K562 (cell line): ENCODE measurements at regions not wholly inside any gene's neighbourhood (a gene's known extent, or its start where the extent isn't known, plus 50 kb on each side); places are given as distances from the start of the nearest gene placed in this dataset.
A peak's percentile ranks its signal among the peaks of the same experiment; 100 is the strongest.

Experiments
- ATAC-seq: fragments of 200-7000 bp; cut with Tn5 transposase; 3 replicates; pipeline ENCODE4 v1.9.1; 2020; ENCODE audit warnings: moderate library complexity
- BruUV-seq: library from RNA; stranded (reverse); fragments of 400-500 nt; replicated peaks from 2 replicates; lab custom pipeline; 2021; lab: Mats Ljungman, UMichigan
- CTCF ChIA-PET: fragments of 300-600 bp; formaldehyde crosslinking; extraction: SDS; loops from one replicate; lab custom pipeline; 2021; ENCODE audit warnings: low intra/inter-chr PET ratio; lab: Yijun Ruan, JAX
- POLR2A ChIA-PET: fragments of 300-600, 350-650 bp; sonication (Branson Sonifier 250); formaldehyde crosslinking; extraction: SDS; loops from one replicate; lab custom pipeline; 2021; ENCODE audit warnings: antibody characterized with exemption, inconsistent platforms; lab: Yijun Ruan, JAX
- DNase-seq, 4 experiments: peaks; one replicate each; pipeline versions ENCODE4 v3.0.0 to v3.0.0-alpha.2; 2011 to 2018; ENCODE audit warnings: low spot score in 3 of 4, mixed read lengths in 3 of 4; ENCODE audit errors: extremely low read depth in 1 of 4
- FAIRE-seq: peaks from 2 replicates; lab custom pipeline; 2011; peaks lifted over from hg19 to GRCh38; lab: Jason Lieb, UNC
- H2AFZ ChIP-seq: 2 replicates; pipeline ENCODE4 v1.6.0; 2011; ENCODE audit warnings: low read depth, low read length, control low read depth, inconsistent platforms
- H3K27ac ChIP-seq: fragments of 200-600 bp; 3 replicates; pipeline ENCODE4 v1.8.0; 2011; ENCODE audit warnings: low read depth, mild to moderate bottlenecking, control low read depth, inconsistent platforms, low read length, moderate library complexity, mixed read lengths; ENCODE audit errors: extremely low read depth
- H3K27me3 ChIP-seq, 2 experiments: fragments of 300-600 bp in 1 of 2; 2 replicates in 1 of 2; 3 replicates in 1 of 2; pipeline versions ENCODE4 v1.6.0 to v1.8.0; 2011; ENCODE audit warnings: inconsistent platforms in 2 of 2, low read length in 2 of 2, mild to moderate bottlenecking in 1 of 2, mixed read lengths in 1 of 2, moderate library complexity in 1 of 2; ENCODE audit not compliant: control insufficient read depth in 2 of 2, insufficient read depth in 2 of 2
- H3K36me3 ChIP-seq: fragments of 300-600 bp; 3 replicates; pipeline ENCODE4 v1.8.0; 2011; ENCODE audit warnings: mild to moderate bottlenecking, low read length, inconsistent platforms; ENCODE audit not compliant: control insufficient read depth, insufficient read depth
- H3K4me1 ChIP-seq, 2 experiments: fragments of 200-600 bp in 1 of 2; replicated peaks in 1 of 2; 2 replicates in 1 of 2; 3 replicates in 1 of 2; pipeline versions ENCODE4 v1.5.1 to v1.8.0; 2011; ENCODE audit warnings: inconsistent platforms in 2 of 2, low read length in 2 of 2, mild to moderate bottlenecking in 1 of 2, mixed read lengths in 1 of 2, moderate library complexity in 1 of 2; ENCODE audit not compliant: control insufficient read depth in 2 of 2, insufficient read depth in 2 of 2
- H3K4me2 ChIP-seq: 2 replicates; pipeline ENCODE4 v1.6.1; 2011; ENCODE audit warnings: low read length, control low read depth, inconsistent platforms, mixed read lengths; ENCODE audit not compliant: insufficient read depth
- H3K4me3 ChIP-seq: fragments of 200-600 bp; sonication (generic), shearing (Covaris generic); 2 replicates; pipeline ENCODE4 v1.5.1; 2016; ENCODE audit warnings: control low read depth, inconsistent platforms
- H3K79me2 ChIP-seq: fragments of 200-600 bp; 3 replicates; pipeline ENCODE4 v1.8.0; 2011; ENCODE audit warnings: low read length, inconsistent platforms; ENCODE audit not compliant: control insufficient read depth, insufficient read depth
- H3K9ac ChIP-seq, 2 experiments: 2 replicates each; pipeline versions ENCODE4 v1.6.0 to v1.6.1; 2011; ENCODE audit warnings: low read depth in 2 of 2, low read length in 2 of 2, control low read depth in 1 of 2, inconsistent platforms in 1 of 2, mild to moderate bottlenecking in 1 of 2, mixed read lengths in 1 of 2; ENCODE audit not compliant: insufficient read depth in 1 of 2
- H3K9me1 ChIP-seq: one replicate; pipeline ENCODE4 v1.6.0; 2011; ENCODE audit warnings: inconsistent platforms, mild to moderate bottlenecking, low read length, moderate library complexity; ENCODE audit not compliant: control insufficient read depth, insufficient read depth
- H3K9me3 ChIP-seq: replicated peaks from 2 replicates; pipeline ENCODE4 v1.5.1; 2011; ENCODE audit warnings: low read depth, low read length, inconsistent platforms; ENCODE audit not compliant: control insufficient read depth, insufficient read depth
- H4K20me1 ChIP-seq: replicated peaks from 2 replicates; pipeline ENCODE4 v1.6.1; 2011; ENCODE audit warnings: low read length, inconsistent platforms, mixed read lengths; ENCODE audit not compliant: control insufficient read depth, insufficient read depth
- CTBP1 ChIP-seq: fragments of 450-650 bp; IDR thresholded peaks from 2 replicates; pipeline ENCODE4 v1.6.1; 2016; ENCODE audit warnings: borderline replicate concordance
- NFIC ChIP-seq: fragments of 450-650 bp; IDR thresholded peaks from 2 replicates; pipeline ENCODE4 v1.6.1; 2017; ENCODE audit warnings: mild to moderate bottlenecking, inconsistent platforms
- RERE ChIP-seq: sonication (generic); formaldehyde crosslinking; IDR thresholded peaks from 2 replicates; pipeline ENCODE4 v1.8.0; 2023; ENCODE audit warnings: missing genetic modification reagents, mild to moderate bottlenecking, borderline replicate concordance
- ZBTB7A ChIP-seq: IDR thresholded peaks from 2 replicates; pipeline ENCODE4 v1.6.1; 2011; ENCODE audit warnings: low read depth, mild to moderate bottlenecking, low read length, moderate library complexity, borderline replicate concordance; ENCODE audit not compliant: control insufficient read depth
- WGBS: fragments of 100-300 bp; shearing (Covaris generic); methylation state at CpG from one replicate; pipeline ENCODE4 v1.1.6; 2016; ENCODE audit warnings: low coverage, mixed read lengths; ENCODE audit not compliant: insufficient coverage; ENCODE audit errors: missing lambda C conversion rate; 5-methylcytosine and 5-hydroxymethylcytosine counted together
- in situ Hi-C: fragments of 300-500 bp; cut with MboI; formaldehyde crosslinking; loops from 4 replicates; pipeline ENCODE4 v1.15.0; 2018; ENCODE audit warnings: inconsistent platforms, mixed read lengths
- intact Hi-C: fragments of 100-400 bp; cut with micrococcal nuclease; formaldehyde crosslinking; loops from 2 replicates; pipeline ENCODE4 v1.14.2; 2022
- TF ChIP-seq, protein P1 (sequence below): fragments of 450-650 bp; IDR thresholded peaks from 2 replicates; pipeline ENCODE4 v1.6.1; 2016
- TF ChIP-seq, protein P2 (sequence below): fragments of 250-450 bp; sonication (Bioruptor Pico); IDR thresholded peaks from 2 replicates; pipeline ENCODE4 v1.4.0; 2020; ENCODE audit warnings: mild to moderate bottlenecking

DNA sequence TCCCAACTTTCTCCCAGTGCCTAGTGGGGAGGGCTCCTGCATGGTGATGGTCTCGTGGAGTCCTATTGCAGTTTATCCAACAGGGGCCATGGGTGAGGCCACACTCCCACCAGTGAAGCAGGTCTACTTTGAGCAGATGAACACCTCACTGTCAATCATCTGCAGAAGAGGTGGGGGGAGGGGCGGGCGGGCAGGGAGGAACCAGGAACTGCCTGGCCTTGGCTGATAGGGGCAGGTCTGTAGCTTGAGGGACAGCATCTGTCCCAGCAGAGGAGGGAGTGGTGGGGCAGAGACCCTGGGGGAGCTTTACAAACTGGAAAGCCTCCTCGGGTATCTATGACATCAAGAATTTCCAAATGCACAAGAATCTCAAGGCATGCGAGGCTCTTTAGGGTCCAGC lies 58.7 kb upstream of the ZNF423 start:
- Histone ChIP-seq H3K4me1 (peaks cover 0 to 2% of the 10 kb centered on the region in 2 experiments; a peak in 3 of 5 replicates), H4K20me1 (no peaks in the 10 kb centered on the region), H3K9me1 (no peaks in the 10 kb centered on the region), H3K9ac (no peak overlapping the region), H3K4me3 (no peak overlapping the region), H3K9me3 (no peaks in the 10 kb centered on the region), H3K79me2 (no peaks in the 10 kb centered on the region), H3K27me3 (peaks cover 0 to 28% of the 10 kb centered on the region in 2 experiments; a peak in 2 of 5 replicates), H3K36me3 (no peaks in the 10 kb centered on the region), H3K27ac (no peak overlapping the region), H2AFZ (no peak overlapping the region), H3K4me2 (no peak overlapping the region)
- BruUV-seq, result no TSS peak
- intact Hi-C loops (no loop called here), in situ Hi-C loops (no loop called here)
- POLR2A ChIA-PET, result no interaction called here
- DNase-seq (peak; percentile 37 to 69 (median 52)), ATAC-seq (peak; percentile 69), FAIRE-seq (no peak)
- CTCF ChIA-PET, result no interaction called here
- TF ChIP-seq NFIC (no peak), RERE (no peak), ZBTB7A (peak; percentile 52; the same call in 1 of the 2 replicates), CTBP1 (no peak)
- TF ChIP-seq, protein P1, sequence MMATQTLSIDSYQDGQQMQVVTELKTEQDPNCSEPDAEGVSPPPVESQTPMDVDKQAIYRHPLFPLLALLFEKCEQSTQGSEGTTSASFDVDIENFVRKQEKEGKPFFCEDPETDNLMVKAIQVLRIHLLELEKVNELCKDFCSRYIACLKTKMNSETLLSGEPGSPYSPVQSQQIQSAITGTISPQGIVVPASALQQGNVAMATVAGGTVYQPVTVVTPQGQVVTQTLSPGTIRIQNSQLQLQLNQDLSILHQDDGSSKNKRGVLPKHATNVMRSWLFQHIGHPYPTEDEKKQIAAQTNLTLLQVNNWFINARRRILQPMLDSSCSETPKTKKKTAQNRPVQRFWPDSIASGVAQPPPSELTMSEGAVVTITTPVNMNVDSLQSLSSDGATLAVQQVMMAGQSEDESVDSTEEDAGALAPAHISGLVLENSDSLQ, result peak; percentile 68
- TF ChIP-seq, protein P2, sequence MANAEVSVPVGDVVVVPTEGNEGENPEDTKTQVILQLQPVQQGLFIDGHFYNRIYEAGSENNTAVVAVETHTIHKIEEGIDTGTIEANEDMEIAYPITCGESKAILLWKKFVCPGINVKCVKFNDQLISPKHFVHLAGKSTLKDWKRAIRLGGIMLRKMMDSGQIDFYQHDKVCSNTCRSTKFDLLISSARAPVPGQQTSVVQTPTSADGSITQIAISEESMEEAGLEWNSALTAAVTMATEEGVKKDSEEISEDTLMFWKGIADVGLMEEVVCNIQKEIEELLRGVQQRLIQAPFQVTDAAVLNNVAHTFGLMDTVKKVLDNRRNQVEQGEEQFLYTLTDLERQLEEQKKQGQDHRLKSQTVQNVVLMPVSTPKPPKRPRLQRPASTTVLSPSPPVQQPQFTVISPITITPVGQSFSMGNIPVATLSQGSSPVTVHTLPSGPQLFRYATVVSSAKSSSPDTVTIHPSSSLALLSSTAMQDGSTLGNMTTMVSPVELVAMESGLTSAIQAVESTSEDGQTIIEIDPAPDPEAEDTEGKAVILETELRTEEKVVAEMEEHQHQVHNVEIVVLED (CRISPR knock-in tag), result no peak
- WGBS, result 0% methylated on average over 1 of the region's 5 CpGs
